HL-60 (cell line): ENCODE measurements at regions not wholly inside any gene's neighbourhood (a gene's known extent, or its start where the extent isn't known, plus 50 kb on each side); places are given as distances from the start of the nearest gene placed in this dataset.

Source experiments
- DNase-seq, 2 experiments: peaks; one replicate each; pipeline ENCODE4 v3.0.0-alpha.2; 2010 to 2020; ENCODE audit warnings: low read depth in 1 of 2, low spot score in 1 of 2
- H3K27ac ChIP-seq: fragments of 250-450 bp; sonication (Bioruptor Pico); replicated peaks from 2 replicates; pipeline ENCODE4 v1.5.1; 2020; ENCODE audit warnings: mild to moderate bottlenecking, moderate library complexity
- H3K27me3 ChIP-seq: fragments of 250-450 bp; sonication (Bioruptor Pico); 2 replicates; pipeline ENCODE4 v1.5.1; 2021; ENCODE audit warnings: mild to moderate bottlenecking, moderate library complexity; ENCODE audit not compliant: insufficient read depth, poor library complexity, severe bottlenecking
- H3K4me3 ChIP-seq: replicated peaks from 2 replicates; pipeline ENCODE4 v1.5.1; 2011; ENCODE audit warnings: mild to moderate bottlenecking, control low read depth, low read length; ENCODE audit not compliant: insufficient read depth
- CTCF ChIP-seq: IDR thresholded peaks from one replicate; pipeline ENCODE4 v1.5.1; 2011; ENCODE audit warnings: low read length, control low read depth, inconsistent platforms; ENCODE audit not compliant: insufficient read depth
- GABPA ChIP-seq: IDR thresholded peaks from 2 replicates; pipeline ENCODE4 v1.6.1; 2012; ENCODE audit warnings: low read depth
- POLR2AphosphoS5 ChIP-seq: IDR thresholded peaks from 2 replicates; pipeline ENCODE4 v1.6.1; 2012; ENCODE audit warnings: low read depth
- REST ChIP-seq: IDR thresholded peaks from 2 replicates; pipeline ENCODE4 v1.6.1; 2012; ENCODE audit warnings: low read depth; ENCODE audit not compliant: insufficient replicate concordance
- SPI1 ChIP-seq: IDR thresholded peaks from 2 replicates; pipeline ENCODE4 v1.6.1; 2012; ENCODE audit warnings: low read depth, mild to moderate bottlenecking, borderline replicate concordance

GRCh38 chr12:114272071-114272470 lies 133.9 kb downstream of the TBX5 start:
- Histone ChIP-seq H3K27ac (no peak overlapping the region), H3K27me3 (no peaks in the 10 kb centered on the region)

GRCh38 chr12:114269153-114269552 lies 136.8 kb downstream of the TBX5 start:
- H3K4me3 ChIP-seq, result no peak overlapping the region
- no peak for DNase-seq
- H3K27me3 ChIP-seq, result no peaks in the 10 kb centered on the region
- TF ChIP-seq POLR2AphosphoS5 (no peak), CTCF (no peak), REST (no peak), SPI1 (no peak), GABPA (no peak)
- no peak overlapping the region for H3K27ac ChIP-seq

More at GRCh38 chr12:114272071-114272470, 133.9 kb downstream of the TBX5 start:
- no peak for DNase-seq
- no peak overlapping the region for H3K4me3 ChIP-seq
- TF ChIP-seq CTCF (no peak), GABPA (no peak), REST (no peak), POLR2AphosphoS5 (no peak), SPI1 (no peak)

GRCh38 chr12:114266536-114266935 lies 139.4 kb downstream of the TBX5 start:
- no peak for DNase-seq
- H3K4me3 ChIP-seq, result no peak overlapping the region
- TF ChIP-seq CTCF, result no peak
- TF ChIP-seq SPI1, result no peak
- TF ChIP-seq REST, result no peak
- TF ChIP-seq GABPA, result no peak
- no peak for TF ChIP-seq POLR2AphosphoS5
- no peaks in the 10 kb centered on the region for H3K27me3 ChIP-seq
- H3K27ac ChIP-seq, result no peak overlapping the region
